Pons (tissue), 1 donor: ENCODE measurements at regions not wholly inside any gene's neighbourhood (a gene's known extent, or its start where the extent isn't known, plus 50 kb on each side); places are given as distances from the start of the nearest gene placed in this dataset.
"Not testable (repeated sequence)": the region's sequence is repeated elsewhere in the genome, so short reads cannot be mapped to it uniquely, and the experiment has no call there.

Experiments
- DNase-seq: peaks from one replicate; pipeline ENCODE4 v3.0.0-alpha.2; 2016; ENCODE audit warnings: low spot score

- no peak for DNase-seq
These were observed 1672.9 kb upstream of the WWC1 start for GRCh38 chr5:166618526-166618925.

- DNase-seq: no peak
These were observed 1666.9 kb upstream of the WWC1 start for GRCh38 chr5:166624573-166624972.

GRCh38 chr5:166625210-166625865, 1666.1 kb upstream of the WWC1 start:
- no peak for DNase-seq

- DNase-seq: no peak
These were observed 1654.2 kb upstream of the WWC1 start for GRCh38 chr5:166637295-166637694.

- DNase-seq: no peak
These were observed 1652.3 kb upstream of the WWC1 start for GRCh38 chr5:166639151-166639550.

- DNase-seq: not testable (repeated sequence)
These were observed 1651.3 kb upstream of the WWC1 start for GRCh38 chr5:166640136-166640535.

- DNase-seq: no peak
These were observed 1642.7 kb upstream of the WWC1 start for GRCh38 chr5:166648736-166649135.

- DNase-seq: no peak
These were observed 1641.8 kb upstream of the WWC1 start for GRCh38 chr5:166649676-166650075.

GRCh38 chr5:166651234-166651633, 1640.2 kb upstream of the WWC1 start:
- DNase-seq: no peak

- no peak for DNase-seq
These were observed 1619.6 kb upstream of the WWC1 start for GRCh38 chr5:166671811-166672210.

- DNase-seq: no peak
These were observed 1619.0 kb upstream of the WWC1 start for GRCh38 chr5:166672431-166672830.

- no peak for DNase-seq
These were observed 1613.6 kb upstream of the WWC1 start for GRCh38 chr5:166677891-166678290.

- DNase-seq: no peak
These were observed 1612.1 kb upstream of the WWC1 start for GRCh38 chr5:166679331-166679730.

GRCh38 chr5:166695326-166695725, 1596.1 kb upstream of the WWC1 start:
- DNase-seq: no peak

- no peak for DNase-seq
These were observed 1583.2 kb upstream of the WWC1 start for GRCh38 chr5:166708291-166708690.

- no peak for DNase-seq
These were observed 1581.8 kb upstream of the WWC1 start for GRCh38 chr5:166709691-166710090.

GRCh38 chr5:166710271-166710670, 1581.2 kb upstream of the WWC1 start:
- DNase-seq: no peak

- DNase-seq: no peak
These were observed 1578.8 kb upstream of the WWC1 start for GRCh38 chr5:166712447-166713185.

GRCh38 chr5:166713295-166713694, 1578.2 kb upstream of the WWC1 start:
- DNase-seq: no peak

- no peak for DNase-seq
These were observed 1574.5 kb upstream of the WWC1 start for GRCh38 chr5:166716856-166717492.

GRCh38 chr5:166719991-166720390, 1571.5 kb upstream of the WWC1 start:
- no peak for DNase-seq

GRCh38 chr5:166722939-166723338, 1568.5 kb upstream of the WWC1 start:
- DNase-seq: no peak

- no peak for DNase-seq
These were observed 1567.2 kb upstream of the WWC1 start for GRCh38 chr5:166724284-166724683.
